H1 (cell line): ENCODE measurements at regions not wholly inside any gene's neighbourhood (a gene's known extent, or its start where the extent isn't known, plus 50 kb on each side); places are given as distances from the start of the nearest gene placed in this dataset.

ENCODE experiments used
- CTCF ChIA-PET: fragments of 300-600 bp; sonication (Branson Sonifier 250); formaldehyde crosslinking; loops from one replicate; lab custom pipeline; 2021; ENCODE audit not compliant: partially characterized antibody; lab: Charles Lee
- POLR2A ChIA-PET: fragments of 300-600 bp; sonication (Branson Sonifier 250); formaldehyde crosslinking; loops from one replicate; lab custom pipeline; 2021; ENCODE audit warnings: inconsistent platforms; ENCODE audit not compliant: partially characterized antibody; lab: Charles Lee
- DNase-seq, 2 experiments: peaks; one replicate each; pipeline versions ENCODE4 v3.0.0 to v3.0.0-alpha.2; 2010 to 2022; ENCODE audit warnings: low spot score in 2 of 2, low read depth in 1 of 2, mixed read lengths in 1 of 2
- FAIRE-seq: peaks from 2 replicates; lab custom pipeline; 2011; peaks lifted over from hg19 to GRCh38; lab: Jason Lieb, UNC
- H2AFZ ChIP-seq: 2 replicates; pipeline ENCODE4 v1.8.1; 2012; ENCODE audit warnings: low read length, inconsistent platforms
- H2AK5ac ChIP-seq: 2 replicates; pipeline ENCODE4 v1.6.1; 2013; ENCODE audit warnings: low read depth, low read length
- H2BK120ac ChIP-seq: replicated peaks from 2 replicates; pipeline ENCODE3; 2013; ENCODE audit warnings: low read depth, low read length, inconsistent platforms
- H2BK12ac ChIP-seq: 2 replicates; pipeline ENCODE4 v1.6.1; 2013; ENCODE audit warnings: low read depth, low read length
- H2BK15ac ChIP-seq: 2 replicates; pipeline ENCODE4 v1.6.1; 2013; ENCODE audit warnings: low read length
- H2BK20ac ChIP-seq: 2 replicates; pipeline ENCODE4 v1.6.1; 2013; ENCODE audit warnings: low read length
- H2BK5ac ChIP-seq: 2 replicates; pipeline ENCODE4 v1.6.1; 2013; ENCODE audit warnings: low read depth, low read length
- H3K14ac ChIP-seq: 2 replicates; pipeline ENCODE4 v1.6.1; 2013; ENCODE audit warnings: inconsistent platforms; ENCODE audit not compliant: insufficient read length
- H3K18ac ChIP-seq: 2 replicates; pipeline ENCODE4 v1.6.1; 2013; ENCODE audit warnings: low read length; ENCODE audit errors: extremely low read depth
- H3K23ac ChIP-seq: 2 replicates; pipeline ENCODE4 v1.6.1; 2013; ENCODE audit warnings: inconsistent platforms; ENCODE audit not compliant: insufficient read length
- H3K23me2 ChIP-seq: 2 replicates; pipeline ENCODE4 v1.6.1; 2013; ENCODE audit warnings: low read depth, low read length
- H3K27ac ChIP-seq: 2 replicates; pipeline ENCODE4 v1.6.1; 2011; ENCODE audit warnings: low read depth, low read length, inconsistent platforms
- H3K27me3 ChIP-seq, 4 experiments: replicated peaks in 1 of 4; 1 replicate in 1 of 4; 2 replicates in 3 of 4; pipeline versions ENCODE4 v1.6.1 to v1.8.1; 2011 to 2013; ENCODE audit warnings: low read length in 3 of 4, mild to moderate bottlenecking in 3 of 4, inconsistent platforms in 2 of 4, mixed read lengths in 2 of 4, moderate library complexity in 1 of 4; ENCODE audit not compliant: control insufficient read depth in 3 of 4, insufficient read depth in 3 of 4; ENCODE audit errors: extremely low read depth in 1 of 4
- H3K36me3 ChIP-seq, 4 experiments: 2 replicates each; pipeline versions ENCODE4 v1.6.1 to v1.8.1; 2011 to 2013; ENCODE audit warnings: mild to moderate bottlenecking in 4 of 4, low read length in 3 of 4, moderate library complexity in 2 of 4, control low read depth in 1 of 4, inconsistent platforms in 1 of 4; ENCODE audit not compliant: insufficient read depth in 4 of 4, control insufficient read depth in 2 of 4
- H3K4ac ChIP-seq: replicated peaks from 2 replicates; pipeline ENCODE3; 2013; ENCODE audit warnings: low read length, low read depth, mixed read lengths, inconsistent platforms; ENCODE audit not compliant: insufficient read length
- H3K4me1 ChIP-seq, 4 experiments: replicated peaks in 1 of 4; 1 replicate in 1 of 4; 2 replicates in 3 of 4; pipeline versions ENCODE4 v1.6.1 to v1.8.1; 2011 to 2013; ENCODE audit warnings: low read length in 3 of 4, inconsistent platforms in 2 of 4, mixed read lengths in 1 of 4; ENCODE audit not compliant: insufficient read depth in 4 of 4, control insufficient read depth in 3 of 4
- H3K4me2 ChIP-seq, 2 experiments: 2 replicates each; pipeline versions ENCODE4 v1.6.1 to v1.8.1; 2011 to 2013; ENCODE audit warnings: low read depth in 2 of 2, low read length in 2 of 2, control low read depth in 1 of 2, inconsistent platforms in 1 of 2, mild to moderate bottlenecking in 1 of 2; ENCODE audit not compliant: insufficient read depth in 1 of 2
- H3K4me3 ChIP-seq, 4 experiments: fragments of 200-600, 300-600 bp in 1 of 4; sonication (generic), shearing (Covaris generic), sonication (Bioruptor Twin) in 1 of 4; 2 replicates each; pipeline versions ENCODE4 v1.5.1 to v1.8.1; 2011 to 2016; ENCODE audit warnings: low read length in 4 of 4, low read depth in 3 of 4, control low read depth in 2 of 4, inconsistent platforms in 2 of 4, mild to moderate bottlenecking in 2 of 4, mixed read lengths in 1 of 4, moderate library complexity in 1 of 4; ENCODE audit not compliant: insufficient read depth in 2 of 4; ENCODE audit errors: extremely low read depth in 1 of 4
- H3K56ac ChIP-seq: replicated peaks from 2 replicates; pipeline ENCODE3; 2013; ENCODE audit warnings: low read depth, mild to moderate bottlenecking, mixed read lengths, low read length, inconsistent platforms; ENCODE audit not compliant: insufficient read length
- H3K79me1 ChIP-seq: 2 replicates; pipeline ENCODE4 v1.6.1; 2013; ENCODE audit warnings: low read depth, low read length, control low read depth
- H3K79me2 ChIP-seq, 2 experiments: 2 replicates each; pipeline versions ENCODE4 v1.6.1 to v1.8.1; 2012 to 2013; ENCODE audit warnings: low read length in 2 of 2, mild to moderate bottlenecking in 2 of 2, inconsistent platforms in 1 of 2; ENCODE audit not compliant: insufficient read depth in 2 of 2, control insufficient read depth in 1 of 2
- H3K9ac ChIP-seq, 4 experiments: replicated peaks in 1 of 4; 1 replicate in 1 of 4; 2 replicates in 3 of 4; pipeline versions ENCODE4 v1.6.1 to v1.8.1; 2011 to 2013; ENCODE audit warnings: low read depth in 3 of 4, low read length in 3 of 4, control low read depth in 2 of 4, mild to moderate bottlenecking in 2 of 4, moderate library complexity in 2 of 4, inconsistent platforms in 1 of 4; ENCODE audit errors: extremely low read depth in 1 of 4
- H3K9me3 ChIP-seq, 2 experiments: 2 replicates each; pipeline versions ENCODE4 v1.6.1 to v1.8.1; 2012 to 2013; ENCODE audit warnings: mild to moderate bottlenecking in 2 of 2, moderate library complexity in 2 of 2, control low read depth in 1 of 2, inconsistent platforms in 1 of 2, low read depth in 1 of 2, low read length in 1 of 2, mixed read lengths in 1 of 2; ENCODE audit not compliant: insufficient read depth in 2 of 2
- H4K20me1 ChIP-seq, 2 experiments: replicated peaks in 1 of 2; 2 replicates each; pipeline versions ENCODE3 to v1.8.1; 2011 to 2013; ENCODE audit warnings: inconsistent platforms in 2 of 2, low read length in 2 of 2, mild to moderate bottlenecking in 1 of 2; ENCODE audit not compliant: insufficient read depth in 2 of 2, control insufficient read depth in 1 of 2
- H4K5ac ChIP-seq: 2 replicates; pipeline ENCODE4 v1.6.1; 2013; ENCODE audit warnings: low read length, low read depth, mixed read lengths, inconsistent platforms; ENCODE audit not compliant: insufficient read length
- H4K8ac ChIP-seq: 2 replicates; pipeline ENCODE4 v1.8.0; 2013; ENCODE audit warnings: mild to moderate bottlenecking, moderate library complexity, low read length, inconsistent platforms; ENCODE audit not compliant: insufficient read depth; ENCODE audit errors: extremely low read depth
- H4K91ac ChIP-seq: replicated peaks from 2 replicates; pipeline ENCODE3; 2013; ENCODE audit warnings: low read length, mixed read lengths, inconsistent platforms; ENCODE audit not compliant: insufficient read length
- ASH2L ChIP-seq: fragments of 200-600, 300-600 bp; sonication (generic); IDR thresholded peaks from one replicate; pipeline ENCODE4 v1.7.1; 2017; ENCODE audit warnings: low read length
- CBX5 ChIP-seq: fragments of 300-800, 300-1000 bp; sonication (generic); IDR thresholded peaks from 2 replicates; pipeline ENCODE4 v1.7.1; 2016; ENCODE audit warnings: antibody characterized with exemption, low read length, low read depth
- CREB1 ChIP-seq: IDR thresholded peaks from 2 replicates; pipeline ENCODE4 v1.6.1; 2012; ENCODE audit warnings: inconsistent platforms
- EP300 ChIP-seq, 2 experiments: IDR thresholded peaks; 1 replicate in 1 of 2; 2 replicates in 1 of 2; pipeline ENCODE4 v1.6.1; 2011 to 2012; ENCODE audit warnings: low read depth in 2 of 2, low read length in 2 of 2, mild to moderate bottlenecking in 2 of 2, borderline replicate concordance in 1 of 2, inconsistent platforms in 1 of 2, moderate library complexity in 1 of 2
- EZH2 ChIP-seq: fragments of 200-600 bp; sonication (generic); IDR thresholded peaks from 2 replicates; pipeline ENCODE4 v1.7.1; 2012; ENCODE audit warnings: low read depth, mild to moderate bottlenecking, moderate library complexity, low read length, inconsistent platforms; ENCODE audit not compliant: severe bottlenecking
- JUND ChIP-seq: IDR thresholded peaks from 2 replicates; pipeline ENCODE4 v1.6.1; 2011; ENCODE audit warnings: mild to moderate bottlenecking, improper control_type of control experiment, low read length
- POLR2A ChIP-seq, 2 experiments: IDR thresholded peaks; 1 replicate in 1 of 2; 2 replicates in 1 of 2; pipeline ENCODE4 v1.6.1; 2011; ENCODE audit warnings: low read depth in 2 of 2, low read length in 2 of 2, mild to moderate bottlenecking in 2 of 2; ENCODE audit errors: control extremely low read depth in 1 of 2
- RAD21 ChIP-seq, 2 experiments: IDR thresholded peaks in 1 of 2; conservative IDR thresholded peaks in 1 of 2; 2 replicates each; pipeline ENCODE4 v1.6.1; 2011; ENCODE audit warnings: low read depth in 2 of 2, low read length in 2 of 2, improper control_type of control experiment in 1 of 2, inconsistent platforms in 1 of 2, mild to moderate bottlenecking in 1 of 2, moderate library complexity in 1 of 2
- RFX5 ChIP-seq: IDR thresholded peaks from 2 replicates; pipeline ENCODE4 v1.6.1; 2011; ENCODE audit warnings: low read depth, low read length, improper control_type of control experiment, borderline replicate concordance
- RNF2 ChIP-seq: fragments of 200-900, 300-1000 bp; sonication (generic); IDR thresholded peaks from 2 replicates; pipeline ENCODE4 v1.7.1; 2016; ENCODE audit warnings: borderline replicate concordance, low read depth, mild to moderate bottlenecking, antibody characterized with exemption, low read length; ENCODE audit not compliant: poor library complexity, severe bottlenecking; ENCODE audit errors: missing control alignments
- SP2 ChIP-seq: IDR thresholded peaks from 2 replicates; pipeline ENCODE4 v1.6.1; 2012; ENCODE audit warnings: mild to moderate bottlenecking, low read length, inconsistent platforms
- SP4 ChIP-seq: IDR thresholded peaks from 2 replicates; pipeline ENCODE4 v1.6.1; 2012; ENCODE audit warnings: low read length, inconsistent platforms
- TAF7 ChIP-seq: optimal IDR thresholded peaks from 2 replicates; pipeline ENCODE3; 2011; ENCODE audit warnings: low read depth, mild to moderate bottlenecking, inconsistent platforms, low read length, moderate library complexity, borderline replicate concordance
- ZNF274 ChIP-seq: IDR thresholded peaks from 2 replicates; pipeline ENCODE4 v1.7.0; 2012; ENCODE audit warnings: low read length, borderline replicate concordance; ENCODE audit errors: extremely low read depth
- WGBS, 2 experiments: shearing (Covaris generic) in 1 of 2; methylation state at CpG; one replicate each; pipeline versions ENCODE4 v1.1.6 to v1.1.7; 2013 to 2015; ENCODE audit warnings: low lambda C conversion rate in 2 of 2, mixed read lengths in 2 of 2, inconsistent platforms in 1 of 2, low coverage in 1 of 2, missing lambda C conversion rate in 1 of 2; ENCODE audit not compliant: insufficient replicate concordance in 2 of 2, insufficient coverage in 1 of 2, insufficient read length in 1 of 2; ENCODE audit errors: extremely low coverage in 1 of 2, missing lambda C conversion rate in 1 of 2; 5-methylcytosine and 5-hydroxymethylcytosine counted together

DNA sequence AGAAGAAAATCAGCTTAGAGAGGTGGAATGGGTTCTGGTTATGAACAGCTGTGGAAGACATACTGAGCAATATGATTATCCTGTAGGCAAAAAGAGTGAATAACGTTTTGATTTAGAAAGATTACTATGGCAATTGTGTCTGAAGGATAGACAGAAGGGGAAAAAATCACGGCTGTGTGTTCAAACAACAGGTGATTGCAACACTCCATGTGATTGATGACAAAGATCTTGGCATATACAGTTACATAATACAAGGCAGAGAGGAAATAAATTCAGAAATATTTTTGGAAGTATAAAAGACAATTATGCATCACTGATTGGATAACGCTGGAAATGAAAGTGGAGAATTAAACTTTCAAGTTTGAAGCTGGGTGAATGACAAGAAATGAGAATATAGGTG lies 58.5 kb upstream of the KCNJ3 start:
- no peak for DNase-seq
- no peak overlapping the region for H2AK5ac ChIP-seq
- no peak overlapping the region for H2AFZ ChIP-seq
- WGBS, 2 experiments, result 85% methylated on average over 3 of the region's 3 CpGs; no CpG with 5 or more reads in 1 of the 2 experiments
- no peak overlapping the region for H3K9ac ChIP-seq
- no peaks in the 10 kb centered on the region for H3K36me3 ChIP-seq
- no peak overlapping the region for H4K8ac ChIP-seq
- CTCF ChIA-PET, result no interaction called here
- no peak overlapping the region for H3K4me3 ChIP-seq
- FAIRE-seq, result no peak
- H4K91ac ChIP-seq, result no peak overlapping the region
- no peaks in the 10 kb centered on the region for H3K9me3 ChIP-seq
- no peaks in the 10 kb centered on the region for H3K23me2 ChIP-seq
- H3K27me3 ChIP-seq, result no peaks in the 10 kb centered on the region
- peaks cover 0 to 3% (median 1%) of the 10 kb centered on the region in 4 experiments; a peak in 2 of 7 replicates for H3K4me1 ChIP-seq
- no peak overlapping the region for H2BK120ac ChIP-seq
- H4K5ac ChIP-seq, result no peak overlapping the region
- no peak overlapping the region for H3K23ac ChIP-seq
- no peak overlapping the region for H3K14ac ChIP-seq
- no peak overlapping the region for H3K56ac ChIP-seq
- H2BK5ac ChIP-seq, result no peak overlapping the region
- H2BK15ac ChIP-seq, result no peak overlapping the region
- H3K27ac ChIP-seq, result no peak overlapping the region
- H2BK20ac ChIP-seq, result no peak overlapping the region
- no peak overlapping the region for H3K4ac ChIP-seq
- H4K20me1 ChIP-seq, result no peaks in the 10 kb centered on the region
- no peak overlapping the region for H2BK12ac ChIP-seq
- TF ChIP-seq CBX5 (no peak), EP300 (IDR thresholded peaks at IDR 0.05; ENCODE audit: borderline replicate concordance in 1 of 2, low read depth in 2 of 2, low read length in 2 of 2) (no peak), RFX5 (no peak), CREB1 (no peak), TAF7 (no peak), POLR2A (IDR thresholded peaks at IDR 0.05; ENCODE audit: control extremely low read depth in 1 of 2, low read depth in 2 of 2, low read length in 2 of 2) (no peak), SP4 (no peak), EZH2 (no peak), RAD21 (IDR thresholded peaks at IDR 0.05 in 1 of 2, conservative IDR thresholded peaks at IDR 0.05 in 1 of 2; ENCODE audit: low read depth in 2 of 2, low read length in 2 of 2) (no peak), JUND (no peak), SP2 (no peak), ASH2L (no peak), RNF2 (no peak), ZNF274 (no peak)
- no peaks in the 10 kb centered on the region for H3K79me1 ChIP-seq
- no peak overlapping the region for H3K4me2 ChIP-seq
- no peak overlapping the region for H3K18ac ChIP-seq
- POLR2A ChIA-PET, result no interaction called here
- no peaks in the 10 kb centered on the region for H3K79me2 ChIP-seq
